GM18873 (cell line): ENCODE measurements at regions not wholly inside any gene's neighbourhood (a gene's known extent, or its start where the extent isn't known, plus 50 kb on each side); places are given as distances from the start of the nearest gene placed in this dataset.

Experiments
- ATAC-seq: cut with Tn5 transposase; IDR thresholded peaks from one replicate; pipeline ENCODE4 v1.9.1; 2021; ENCODE audit warnings: mild to moderate bottlenecking, moderate library complexity, moderate number of reproducible peaks; ENCODE audit not compliant: unreplicated experiment, low FRiP score

GRCh38 chr5:30106596-30106995, 1086.9 kb upstream of the CDH6 start:
- no peak for ATAC-seq

GRCh38 chr5:30104872-30105596, 1088.5 kb upstream of the CDH6 start:
- no peak for ATAC-seq

DNA sequence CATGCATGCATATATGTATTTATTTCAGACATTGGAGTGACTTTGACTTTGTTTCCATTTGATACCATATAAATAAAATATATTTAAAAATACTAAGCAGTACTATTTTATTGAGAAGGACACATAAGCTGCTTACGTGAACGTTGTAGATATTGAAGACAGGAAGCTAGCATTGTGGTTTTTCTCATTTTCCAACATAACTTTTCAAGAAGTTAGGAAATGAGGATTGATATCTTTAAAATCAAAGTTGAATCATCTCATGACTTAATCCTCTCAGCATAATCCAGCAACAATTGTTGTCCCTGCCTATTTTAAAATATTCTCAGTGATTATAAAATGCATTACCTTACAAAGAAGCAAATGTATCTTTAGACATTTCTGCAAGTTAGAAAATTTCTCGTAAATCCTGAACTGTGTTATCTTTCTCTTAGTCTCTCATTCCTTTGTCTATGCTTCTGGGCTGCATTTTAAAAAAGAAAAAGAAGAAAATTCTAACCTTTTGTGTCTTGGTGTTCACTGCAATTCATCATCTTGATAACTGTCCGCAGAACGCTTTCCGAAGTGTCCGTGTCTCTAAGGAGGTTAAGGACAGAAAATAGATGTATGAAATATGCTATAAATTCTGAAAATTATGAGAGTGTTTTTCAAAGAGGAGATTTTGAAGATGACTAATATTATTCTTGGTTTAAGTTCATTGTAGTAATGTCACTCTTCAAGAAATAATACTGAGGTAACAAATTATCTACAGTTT, 1089.9 kb upstream of the CDH6 start:
- ATAC-seq, result no peak

DNA sequence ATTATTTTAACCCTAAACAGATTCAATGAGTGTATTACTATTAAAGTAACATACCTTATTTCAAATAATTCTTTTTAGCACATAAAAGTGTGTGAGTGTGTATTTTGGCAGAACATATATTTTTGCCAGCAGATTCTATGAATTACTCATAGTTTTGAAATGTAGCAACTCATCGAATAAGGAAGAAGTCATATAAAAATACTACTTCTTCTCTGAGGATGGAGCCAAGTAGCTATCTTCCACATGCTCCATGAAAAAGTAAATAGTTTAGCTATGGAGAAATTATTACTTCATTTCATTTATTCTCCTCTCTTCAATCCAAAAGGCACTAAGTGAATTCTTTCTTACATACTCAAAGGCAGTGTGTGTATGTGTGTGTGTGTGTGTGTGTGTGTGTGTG, 1090.4 kb upstream of the CDH6 start:
- ATAC-seq, result no peak

- ATAC-seq, result no peak
These were observed 1091.3 kb upstream of the CDH6 start for GRCh38 chr5:30102185-30102584.

- ATAC-seq, result no peak
These were observed 1092.6 kb upstream of the CDH6 start for GRCh38 chr5:30100929-30101328.

DNA sequence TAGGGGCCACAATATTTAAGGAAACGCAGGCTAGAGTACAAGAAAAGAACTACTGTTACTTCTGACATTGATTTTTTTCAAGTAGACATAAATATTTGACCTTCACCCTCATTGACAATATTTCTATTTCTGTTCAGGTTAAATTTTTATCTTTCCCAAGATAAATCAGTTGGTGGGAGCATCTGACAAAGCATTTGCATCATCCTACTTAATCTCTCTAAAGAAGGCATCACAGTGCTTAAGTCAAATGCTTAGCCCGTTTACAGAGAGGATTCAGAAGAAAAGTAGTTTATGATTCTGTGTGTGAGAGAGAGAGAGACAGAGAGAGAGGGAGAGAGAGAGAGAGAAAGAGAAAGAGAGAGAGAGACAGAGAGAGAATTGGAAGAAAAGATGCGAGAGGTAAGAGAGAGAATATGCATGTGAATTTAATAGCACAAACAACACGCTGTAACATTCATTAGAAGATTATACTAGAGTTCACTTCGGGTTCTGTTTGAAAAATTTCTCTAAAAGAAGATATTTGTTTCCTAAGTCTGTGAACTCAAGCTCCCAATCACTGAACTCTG, 1093.3 kb upstream of the CDH6 start:
- ATAC-seq, result no peak

- ATAC-seq, result no peak
These were observed 1093.9 kb upstream of the CDH6 start for GRCh38 chr5:30099634-30100033.

DNA sequence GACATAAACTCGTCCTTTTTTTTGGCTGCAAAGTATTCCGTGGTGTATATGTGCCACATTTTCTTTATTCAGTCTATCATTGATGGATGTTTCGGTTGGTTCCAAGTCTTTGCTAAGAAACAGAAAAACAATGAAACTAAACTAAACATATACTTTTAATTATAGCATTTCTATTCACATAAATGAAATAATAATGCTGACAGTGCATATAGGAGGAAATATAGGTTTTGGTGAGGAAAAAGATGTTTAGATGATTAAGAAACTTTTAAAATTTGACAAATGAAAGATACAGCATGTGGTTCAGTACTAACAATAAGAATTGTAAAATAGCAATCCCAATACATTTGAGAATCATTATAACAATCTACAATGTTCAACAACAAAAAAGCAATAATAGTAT, 1094.5 kb upstream of the CDH6 start:
- no peak for ATAC-seq

DNA sequence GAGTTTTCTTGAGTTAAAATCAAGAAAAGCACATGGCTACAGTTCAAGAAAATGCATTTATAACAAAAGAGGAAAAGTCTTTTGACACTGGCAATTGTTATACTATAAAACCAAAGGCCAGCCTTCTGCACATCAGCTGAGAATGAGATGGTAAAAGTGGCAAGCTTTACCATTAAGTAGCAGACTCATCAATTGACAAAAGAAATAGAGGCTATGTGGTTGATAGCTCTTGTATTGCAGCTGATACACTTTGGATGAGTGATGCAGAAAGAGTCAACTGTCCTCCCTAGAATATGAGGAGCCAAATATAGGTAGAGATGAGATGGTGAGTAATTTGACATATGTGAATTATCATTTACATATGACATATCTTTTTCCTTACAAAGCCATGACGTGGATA, 1100.9 kb upstream of the CDH6 start:
- ATAC-seq, result no peak

GRCh38 chr5:30069441-30070263, 1123.8 kb upstream of the CDH6 start:
- no peak for ATAC-seq

- no peak for ATAC-seq
These were observed 1130.0 kb upstream of the CDH6 start for GRCh38 chr5:30063503-30063902.

GRCh38 chr5:30051976-30052375, 1141.5 kb upstream of the CDH6 start:
- no peak for ATAC-seq

- no peak for ATAC-seq
These were observed 1143.2 kb upstream of the CDH6 start for GRCh38 chr5:30050056-30050815.

GRCh38 chr5:30042677-30043076, 1150.8 kb upstream of the CDH6 start:
- no peak for ATAC-seq

DNA sequence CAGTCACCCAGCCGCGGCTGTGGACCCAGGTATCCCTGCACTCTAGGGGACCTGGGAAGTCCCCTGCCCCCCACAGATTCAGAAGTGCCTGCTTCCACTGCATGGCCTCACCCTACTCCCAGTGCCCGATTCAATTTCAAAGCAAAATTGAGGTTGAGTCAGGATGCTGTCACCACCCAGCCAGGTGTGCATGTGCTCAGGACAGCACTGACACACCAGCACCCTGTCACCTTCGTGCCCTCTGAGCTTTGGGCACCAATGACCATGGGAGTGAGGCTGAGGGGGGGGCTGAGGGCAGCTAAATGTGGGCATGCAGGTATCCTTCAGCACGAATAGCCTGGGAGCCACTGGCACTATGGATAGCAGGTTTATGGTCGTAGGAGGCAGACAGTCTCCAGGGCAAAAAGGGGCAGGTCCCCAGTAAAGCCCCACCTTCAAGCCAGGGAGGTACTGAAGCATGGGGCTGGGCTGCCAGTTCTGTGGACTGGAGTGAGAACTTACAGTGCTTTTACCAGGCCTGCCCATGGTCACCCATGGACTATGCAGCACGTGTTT, 1151.6 kb upstream of the CDH6 start:
- ATAC-seq, result no peak

GRCh38 chr5:30041291-30041690, 1152.2 kb upstream of the CDH6 start:
- no peak for ATAC-seq

GRCh38 chr5:30040488-30041118, 1152.9 kb upstream of the CDH6 start:
- no peak for ATAC-seq

- no peak for ATAC-seq
These were observed 1154.1 kb upstream of the CDH6 start for GRCh38 chr5:30039379-30039778.
